DOHH2 (cell line): ENCODE measurements at regions not wholly inside any gene's neighbourhood (a gene's known extent, or its start where the extent isn't known, plus 50 kb on each side); places are given as distances from the start of the nearest gene placed in this dataset.

Source experiments
- H3F3A ChIP-seq: fragments of 200-600 bp; sonication (generic), shearing (Covaris generic); 2 replicates; pipeline ENCODE4 v1.6.0; 2016; ENCODE audit warnings: antibody characterized with exemption, mild to moderate bottlenecking; ENCODE audit not compliant: control insufficient read depth, insufficient read depth
- H3K27ac ChIP-seq: fragments of 200-600 bp; sonication (generic); 2 replicates; pipeline ENCODE4 v1.5.1; 2014; ENCODE audit warnings: low read depth, mild to moderate bottlenecking, low read length, moderate library complexity
- H3K27me3 ChIP-seq: fragments of 200-600 bp; sonication (generic); 2 replicates; pipeline ENCODE4 v1.6.1; 2014; ENCODE audit warnings: mild to moderate bottlenecking, low read length, mixed read lengths; ENCODE audit not compliant: control insufficient read depth
- H3K36me3 ChIP-seq: fragments of 200-600 bp; sonication (generic); 2 replicates; pipeline ENCODE4 v1.6.1; 2014; ENCODE audit warnings: mild to moderate bottlenecking, low read length, moderate library complexity, mixed read lengths; ENCODE audit not compliant: control insufficient read depth
- H3K4me1 ChIP-seq: fragments of 200-600 bp; sonication (generic); 2 replicates; pipeline ENCODE4 v1.6.1; 2014; ENCODE audit warnings: mild to moderate bottlenecking, low read length, mixed read lengths; ENCODE audit not compliant: control insufficient read depth
- H3K4me2 ChIP-seq: fragments of 200-600 bp; sonication (generic); 2 replicates; pipeline ENCODE4 v1.6.0; 2014; ENCODE audit warnings: mild to moderate bottlenecking, low read length, moderate library complexity
- H3K4me3 ChIP-seq: fragments of 200-600 bp; sonication (generic); 2 replicates; pipeline ENCODE4 v1.5.1; 2014; ENCODE audit warnings: mild to moderate bottlenecking, low read length, mixed read lengths
- H3K79me2 ChIP-seq: fragments of 200-600 bp; sonication (generic); 2 replicates; pipeline ENCODE4 v1.6.1; 2014; ENCODE audit warnings: mild to moderate bottlenecking, low read length, mixed read lengths; ENCODE audit not compliant: control insufficient read depth
- H3K9me2 ChIP-seq: fragments of 200-600 bp; sonication (generic); replicated peaks from 2 replicates; pipeline ENCODE4 v1.6.1; 2014; ENCODE audit warnings: mild to moderate bottlenecking, low read length, mixed read lengths; ENCODE audit not compliant: control insufficient read depth
- H3K9me3 ChIP-seq: fragments of 200-600 bp; sonication (generic); 2 replicates; pipeline ENCODE4 v1.6.1; 2014; ENCODE audit warnings: antibody characterized with exemption, low read length, mixed read lengths; ENCODE audit not compliant: control insufficient read depth, insufficient read depth
- H4K20me1 ChIP-seq: fragments of 200-600 bp; sonication (generic); 2 replicates; pipeline ENCODE4 v1.6.0; 2014; ENCODE audit warnings: low read depth, mild to moderate bottlenecking, antibody characterized with exemption, low read length, moderate library complexity; ENCODE audit not compliant: control insufficient read depth, insufficient read depth
- EZH2phosphoT487 ChIP-seq: fragments of 200-600 bp; sonication (generic); IDR thresholded peaks from 2 replicates; pipeline ENCODE4 v1.6.1; 2017; ENCODE audit warnings: borderline replicate concordance, mild to moderate bottlenecking, antibody characterized with exemption, low read length, moderate library complexity, mixed read lengths
- TF ChIP-seq, protein P1 (sequence below): fragments of 200-600 bp; sonication (generic); IDR thresholded peaks from one replicate; pipeline ENCODE4 v1.5.1; 2014; ENCODE audit warnings: antibody characterized with exemption, mild to moderate bottlenecking, low read depth, low read length; ENCODE audit not compliant: poor library complexity, severe bottlenecking

DNA sequence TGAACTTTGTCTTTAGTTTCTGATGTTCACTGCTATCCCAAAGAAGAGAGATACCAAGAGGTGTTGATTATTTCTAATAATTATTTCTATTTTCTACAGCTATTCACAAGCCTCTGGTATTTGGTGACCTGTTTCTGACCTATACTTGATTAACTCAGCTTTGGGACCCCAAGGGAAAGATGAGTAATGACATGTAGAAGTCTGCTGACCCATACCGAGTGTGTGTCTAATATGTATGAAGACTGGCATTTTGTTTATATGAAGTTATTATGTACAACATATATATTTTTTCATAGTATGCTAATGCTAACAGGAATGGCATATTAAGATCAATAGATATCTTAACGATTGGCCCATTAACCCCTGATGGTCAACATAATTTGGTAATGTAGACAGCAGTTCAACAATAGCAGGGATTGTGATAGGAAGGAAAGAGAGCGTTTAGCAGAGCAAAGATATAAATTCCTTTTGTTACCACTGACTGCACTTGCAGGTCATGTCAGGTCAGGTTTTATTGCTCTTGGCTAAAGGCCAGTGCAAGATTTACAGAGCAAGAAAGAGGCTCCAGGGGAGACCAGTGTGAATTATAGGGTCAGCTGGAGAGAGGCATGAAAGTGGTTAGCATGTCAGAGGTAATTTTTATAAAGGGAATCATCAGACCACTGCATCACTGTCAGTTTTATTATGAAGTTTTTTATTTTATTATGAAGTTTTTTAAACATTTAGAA, 94.7 kb upstream of the DIPK2B start:
- H3K4me1 ChIP-seq = no peaks in the 10 kb centered on the region
- H3K79me2 ChIP-seq = no peaks in the 10 kb centered on the region
- no peak overlapping the region for H3K4me3 ChIP-seq
- no peaks in the 10 kb centered on the region for H3F3A ChIP-seq
- no peak overlapping the region for H3K27ac ChIP-seq
- H3K9me3 ChIP-seq = no peaks in the 10 kb centered on the region
- H3K4me2 ChIP-seq = no peak overlapping the region
- no peaks in the 10 kb centered on the region for H4K20me1 ChIP-seq
- no peaks in the 10 kb centered on the region; the same call in 1 of the 2 replicates for H3K27me3 ChIP-seq
- no peaks in the 10 kb centered on the region for H3K36me3 ChIP-seq
- TF ChIP-seq EZH2phosphoT487 = no peak
- TF ChIP-seq, protein P1, sequence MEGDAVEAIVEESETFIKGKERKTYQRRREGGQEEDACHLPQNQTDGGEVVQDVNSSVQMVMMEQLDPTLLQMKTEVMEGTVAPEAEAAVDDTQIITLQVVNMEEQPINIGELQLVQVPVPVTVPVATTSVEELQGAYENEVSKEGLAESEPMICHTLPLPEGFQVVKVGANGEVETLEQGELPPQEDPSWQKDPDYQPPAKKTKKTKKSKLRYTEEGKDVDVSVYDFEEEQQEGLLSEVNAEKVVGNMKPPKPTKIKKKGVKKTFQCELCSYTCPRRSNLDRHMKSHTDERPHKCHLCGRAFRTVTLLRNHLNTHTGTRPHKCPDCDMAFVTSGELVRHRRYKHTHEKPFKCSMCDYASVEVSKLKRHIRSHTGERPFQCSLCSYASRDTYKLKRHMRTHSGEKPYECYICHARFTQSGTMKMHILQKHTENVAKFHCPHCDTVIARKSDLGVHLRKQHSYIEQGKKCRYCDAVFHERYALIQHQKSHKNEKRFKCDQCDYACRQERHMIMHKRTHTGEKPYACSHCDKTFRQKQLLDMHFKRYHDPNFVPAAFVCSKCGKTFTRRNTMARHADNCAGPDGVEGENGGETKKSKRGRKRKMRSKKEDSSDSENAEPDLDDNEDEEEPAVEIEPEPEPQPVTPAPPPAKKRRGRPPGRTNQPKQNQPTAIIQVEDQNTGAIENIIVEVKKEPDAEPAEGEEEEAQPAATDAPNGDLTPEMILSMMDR = no peak
- no peaks in the 10 kb centered on the region for H3K9me2 ChIP-seq

DNA sequence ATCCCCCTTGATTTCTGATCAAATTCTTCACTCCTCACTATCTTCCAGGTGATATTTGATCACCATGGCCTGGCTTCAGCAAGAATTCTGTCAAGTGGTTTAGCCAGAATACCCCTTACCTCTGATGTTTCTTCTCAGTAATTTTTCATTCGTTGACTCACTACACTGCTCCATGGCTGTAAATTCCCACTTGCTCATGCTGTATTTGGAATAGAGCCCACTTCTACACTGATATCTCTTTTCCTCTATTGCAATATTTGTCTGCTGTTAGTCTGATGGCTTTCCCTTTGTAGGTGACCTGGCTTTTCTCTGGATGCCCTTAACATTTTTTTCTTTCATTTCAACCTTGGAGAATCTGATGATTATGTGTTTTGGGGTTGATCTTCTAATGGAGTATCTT, 73.9 kb upstream of the DIPK2B start:
- no peaks in the 10 kb centered on the region for H3K9me3 ChIP-seq
- H3K9me2 ChIP-seq = no peaks in the 10 kb centered on the region
- H3K36me3 ChIP-seq = no peaks in the 10 kb centered on the region
- H3K4me1 ChIP-seq = no peaks in the 10 kb centered on the region
- no peaks in the 10 kb centered on the region for H4K20me1 ChIP-seq
- H3K4me2 ChIP-seq = no peak overlapping the region
- no peaks in the 10 kb centered on the region for H3F3A ChIP-seq
- no peak overlapping the region for H3K4me3 ChIP-seq
- no peaks in the 10 kb centered on the region for H3K79me2 ChIP-seq
- H3K27me3 ChIP-seq = no peaks in the 10 kb centered on the region
- TF ChIP-seq, protein P1 = no peak
- TF ChIP-seq EZH2phosphoT487 = no peak
- no peak overlapping the region for H3K27ac ChIP-seq

DNA sequence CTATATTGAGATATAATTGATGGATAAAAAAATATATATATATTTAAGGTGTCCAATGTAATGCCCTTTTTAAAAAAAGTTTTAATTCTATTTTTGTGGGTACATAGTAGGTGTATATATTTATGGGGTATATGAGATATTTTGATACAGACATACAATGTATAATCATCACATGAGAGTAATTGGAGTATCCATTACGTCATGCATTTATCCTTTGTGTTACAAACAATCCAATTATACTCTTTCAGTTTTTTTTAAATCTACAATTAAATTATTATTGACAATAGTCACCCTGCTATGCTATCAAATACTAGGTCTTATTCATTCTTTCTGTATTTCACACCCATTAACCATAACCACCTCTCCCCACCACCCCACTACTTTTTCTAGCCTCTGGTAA, 66.3 kb upstream of the DIPK2B start:
- no peaks in the 10 kb centered on the region for H3F3A ChIP-seq
- H3K27me3 ChIP-seq = no peaks in the 10 kb centered on the region
- no peak overlapping the region for H3K4me3 ChIP-seq
- no peaks in the 10 kb centered on the region for H3K4me1 ChIP-seq
- no peaks in the 10 kb centered on the region for H4K20me1 ChIP-seq
- TF ChIP-seq EZH2phosphoT487 = no peak
- TF ChIP-seq, protein P1 = no peak
- H3K27ac ChIP-seq = no peak overlapping the region
- no peaks in the 10 kb centered on the region for H3K79me2 ChIP-seq
- no peaks in the 10 kb centered on the region for H3K36me3 ChIP-seq
- H3K4me2 ChIP-seq = no peak overlapping the region
- no peaks in the 10 kb centered on the region for H3K9me3 ChIP-seq
- H3K9me2 ChIP-seq = no peaks in the 10 kb centered on the region
